ENCODE measurements at regions not wholly inside any gene's neighbourhood (a gene's known extent, or its start where the extent isn't known, plus 50 kb on each side); places are given as distances from the start of the nearest gene placed in this dataset.

GRCh38 chr16:51030516-51030915 is 120.6 kb downstream of the SALL1 start (continued):
- TF ChIP-seq E2F4 (CRISPR knock-in tag; IDR thresholded peaks at IDR 0.05; ENCODE audit: borderline replicate concordance, low read depth) (no peak), AFF4 (CRISPR knock-in tag; IDR thresholded peaks at IDR 0.05; ENCODE audit: borderline replicate concordance) (no peak), ATF2 (CRISPR knock-in tag; IDR thresholded peaks at IDR 0.05; ENCODE audit: borderline replicate concordance, low read depth) (no peak), MLX (CRISPR knock-in tag; IDR thresholded peaks at IDR 0.05) (no peak), ZBTB21 (CRISPR knock-in tag; IDR thresholded peaks at IDR 0.05; ENCODE audit: borderline replicate concordance) (no peak), FOXK1 (CRISPR knock-in tag; IDR thresholded peaks at IDR 0.05) (no peak), ZNF532 (CRISPR knock-in tag; IDR thresholded peaks at IDR 0.05; ENCODE audit: borderline replicate concordance) (no peak), ARID4B (CRISPR knock-in tag; IDR thresholded peaks at IDR 0.05; ENCODE audit: borderline replicate concordance) (no peak), CBFB (CRISPR knock-in tag; IDR thresholded peaks at IDR 0.05; ENCODE audit: low read depth) (no peak), ZNF425 (CRISPR knock-in tag; conservative IDR thresholded peaks at IDR 0.05) (no peak), KAT7 (CRISPR knock-in tag; IDR thresholded peaks at IDR 0.05; ENCODE audit: borderline replicate concordance) (no peak), ZNF219 (CRISPR knock-in tag; IDR thresholded peaks at IDR 0.05; ENCODE audit: borderline replicate concordance) (no peak)

Data from WTC11 (cell line).